GM19043 (cell line): ENCODE measurements at regions not wholly inside any gene's neighbourhood (a gene's known extent, or its start where the extent isn't known, plus 50 kb on each side); places are given as distances from the start of the nearest gene placed in this dataset.
"Not testable (repeated sequence)": the region's sequence is repeated elsewhere in the genome, so short reads cannot be mapped to it uniquely, and the experiment has no call there.

ENCODE experiments used
- ATAC-seq: cut with Tn5 transposase; IDR thresholded peaks from one replicate; pipeline ENCODE4 v1.9.1; 2021; ENCODE audit warnings: low read depth; ENCODE audit not compliant: unreplicated experiment

- ATAC-seq = not testable (repeated sequence)
Observed at GRCh38 chr11:129763569-129763968, 52.1 kb upstream of the TMEM45B start.

DNA sequence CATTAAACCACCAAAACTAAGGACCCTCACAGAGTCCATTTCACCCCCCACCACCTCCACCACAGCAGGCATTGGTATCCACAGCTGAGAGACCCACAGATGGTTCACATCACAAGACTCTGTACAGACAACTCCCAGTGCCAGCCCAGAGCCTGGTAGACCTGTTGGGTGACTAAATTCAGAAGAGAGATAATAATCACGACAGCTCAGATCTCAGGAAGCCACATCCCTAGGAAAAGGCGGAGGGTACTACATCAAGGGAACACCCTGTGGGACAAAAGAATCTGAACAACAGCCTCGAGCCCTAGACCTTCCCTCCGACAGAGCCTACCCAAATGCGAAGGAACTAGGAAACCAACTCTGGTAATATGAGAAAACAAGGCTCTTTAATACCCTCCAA, 51.4 kb upstream of the TMEM45B start:
- not testable (repeated sequence) for ATAC-seq
